ENCODE measurements at regions not wholly inside any gene's neighbourhood (a gene's known extent, or its start where the extent isn't known, plus 50 kb on each side); places are given as distances from the start of the nearest gene placed in this dataset.
A peak's percentile ranks its signal among the peaks of the same experiment; 100 is the strongest.

- ATAC-seq (peak; percentile 16 to 65), DNase-seq (ENCODE audit: low spot score) (no peak)
- Mint-ChIP-seq H3K27ac (peak overlapping the region in 1 of 2 donors; percentile 27), H3K27me3 (peaks cover 36 to 41% of the 10 kb centered on the region in 2 donors), H3K36me3 (no peaks in the 10 kb centered on the region), H3K4me3 (peak overlapping the region; percentile 46), H3K9me3 (no peaks in the 10 kb centered on the region), H3K4me1 (ENCODE audit: low read depth in 2 of 2) (peaks cover 7 to 10% of the 10 kb centered on the region in 2 donors)
These were observed 101.7 kb upstream of the TPM1 start for GRCh38 chr15:62940755-62941361.

DNA sequence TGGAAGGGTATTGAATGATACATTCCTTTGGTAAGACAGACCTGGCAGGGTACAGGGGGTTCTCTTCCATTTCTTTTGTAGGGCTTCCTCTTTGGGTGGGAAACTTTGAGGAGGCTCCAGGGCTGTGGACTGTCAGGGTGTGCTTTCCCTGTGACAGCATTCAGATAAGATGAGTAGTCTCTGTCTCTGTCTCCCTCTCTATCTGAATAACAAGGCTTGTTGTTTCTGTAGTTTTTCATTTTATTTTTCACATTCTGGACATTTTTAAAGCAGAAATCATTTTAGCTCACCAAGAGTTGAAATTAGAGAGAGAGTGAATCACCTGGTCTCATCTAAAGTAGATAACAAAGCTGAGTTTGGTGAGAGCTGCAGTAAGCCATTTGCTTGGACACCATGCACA is 100.8 kb upstream of the TPM1 start:
- Mint-ChIP-seq H3K9me3 (no peaks in the 10 kb centered on the region), H3K36me3 (no peaks in the 10 kb centered on the region), H3K27ac (peak overlapping the region in 1 of 2 donors; percentile 27), H3K4me1 (ENCODE audit: low read depth in 2 of 2) (peaks cover 5 to 8% of the 10 kb centered on the region in 2 donors), H3K27me3 (peaks cover 33 to 36% of the 10 kb centered on the region in 2 donors), H3K4me3 (no peak overlapping the region)
- ATAC-seq, result no peak
- DNase-seq (ENCODE audit: low spot score), result no peak

DNA sequence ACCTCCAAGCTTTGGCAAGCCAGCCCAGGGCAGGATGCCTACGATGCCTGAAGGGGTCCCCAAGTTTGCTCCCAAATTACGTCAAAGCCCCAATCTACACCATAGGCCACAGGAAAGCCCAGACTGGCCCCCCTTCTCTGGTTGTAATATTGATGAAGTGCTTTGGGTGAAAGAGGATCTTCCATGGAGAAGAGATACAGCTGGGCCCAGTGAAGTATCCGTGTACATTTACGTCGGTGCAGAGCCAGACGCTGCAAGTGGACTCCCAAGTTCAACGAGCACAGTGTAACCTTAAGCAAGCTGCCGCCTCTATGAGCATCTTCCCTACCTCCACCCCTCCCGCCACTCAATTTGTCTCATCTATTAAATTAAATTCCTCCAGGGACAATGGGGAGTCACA is 100.1 kb upstream of the TPM1 start:
- H3K4me1 Mint-ChIP-seq (ENCODE audit: low read depth in 2 of 2), result peaks cover 5 to 8% of the 10 kb centered on the region in 2 donors
- H3K27ac Mint-ChIP-seq, result no peak overlapping the region
- no peaks in the 10 kb centered on the region for H3K36me3 Mint-ChIP-seq
- H3K9me3 Mint-ChIP-seq, result no peaks in the 10 kb centered on the region
- no peak overlapping the region for H3K4me3 Mint-ChIP-seq
- ATAC-seq (no peak), DNase-seq (ENCODE audit: low spot score) (no peak)
- H3K27me3 Mint-ChIP-seq, result peaks cover 34 to 37% of the 10 kb centered on the region in 2 donors

- no peaks in the 10 kb centered on the region for H3K36me3 Mint-ChIP-seq
- peaks cover 46 to 56% of the 10 kb centered on the region in 2 donors for H3K27me3 Mint-ChIP-seq
- H3K4me1 Mint-ChIP-seq (ENCODE audit: low read depth in 2 of 2), result peaks cover 4 to 5% of the 10 kb centered on the region in 2 donors
- DNase-seq (ENCODE audit: low spot score), result no peak
- ATAC-seq, result no peak
- no peak overlapping the region for H3K27ac Mint-ChIP-seq
- H3K4me3 Mint-ChIP-seq, result no peak overlapping the region
- no peaks in the 10 kb centered on the region for H3K9me3 Mint-ChIP-seq
These were observed 97.5 kb upstream of the TPM1 start for GRCh38 chr15:62945063-62945462.

- H3K4me3 Mint-ChIP-seq, result no peak overlapping the region
- no peak overlapping the region for H3K27ac Mint-ChIP-seq
- H3K36me3 Mint-ChIP-seq, result no peaks in the 10 kb centered on the region
- DNase-seq (ENCODE audit: low spot score) (no peak), ATAC-seq (no peak)
- no peaks in the 10 kb centered on the region for H3K9me3 Mint-ChIP-seq
- peaks cover 1 to 4% of the 10 kb centered on the region in 2 donors for H3K4me1 Mint-ChIP-seq (ENCODE audit: low read depth in 2 of 2)
- peaks cover 48 to 52% of the 10 kb centered on the region in 2 donors for H3K27me3 Mint-ChIP-seq
These were observed 96.8 kb upstream of the TPM1 start for GRCh38 chr15:62945760-62946159.

DNA sequence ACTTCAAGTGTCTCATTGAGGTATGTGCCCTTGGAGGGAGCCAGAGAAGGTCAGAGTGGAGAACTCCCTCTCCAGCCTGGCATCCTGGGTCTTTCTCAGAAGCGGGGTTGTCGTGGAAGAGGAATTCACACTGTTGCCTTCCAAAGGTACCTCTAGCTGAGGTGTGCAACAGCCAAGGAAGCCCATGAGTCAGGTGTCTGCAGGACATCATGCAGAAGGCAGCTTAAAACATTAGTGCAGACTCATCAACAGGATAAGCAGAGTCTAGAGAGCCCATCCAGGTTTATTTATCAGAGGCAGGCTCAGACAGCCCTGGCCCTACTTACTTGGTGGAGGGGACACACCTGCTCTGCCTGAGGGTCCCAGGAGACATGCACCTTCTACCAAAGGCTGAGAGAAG is 95.6 kb upstream of the TPM1 start:
- Mint-ChIP-seq H3K4me3 (no peak overlapping the region), H3K4me1 (ENCODE audit: low read depth in 2 of 2) (no peaks in the 10 kb centered on the region), H3K36me3 (no peaks in the 10 kb centered on the region), H3K27me3 (peaks cover 48 to 51% of the 10 kb centered on the region in 2 donors), H3K9me3 (no peaks in the 10 kb centered on the region), H3K27ac (no peak overlapping the region)
- ATAC-seq (no peak), DNase-seq (ENCODE audit: low spot score) (no peak)

GRCh38 chr15:62950462-62950931 is 92.0 kb upstream of the TPM1 start:
- H3K9me3 Mint-ChIP-seq, result no peaks in the 10 kb centered on the region
- peaks cover 47 to 60% of the 10 kb centered on the region in 2 donors for H3K27me3 Mint-ChIP-seq
- H3K4me3 Mint-ChIP-seq, result no peak overlapping the region
- no peak overlapping the region for H3K27ac Mint-ChIP-seq
- H3K4me1 Mint-ChIP-seq (ENCODE audit: low read depth in 2 of 2), result no peaks in the 10 kb centered on the region
- no peak for DNase-seq (ENCODE audit: low spot score)
- ATAC-seq, result no peak
- no peaks in the 10 kb centered on the region for H3K36me3 Mint-ChIP-seq

GRCh38 chr15:62951481-62951880 is 91.1 kb upstream of the TPM1 start:
- Mint-ChIP-seq H3K36me3 (no peaks in the 10 kb centered on the region), H3K4me1 (ENCODE audit: low read depth in 2 of 2) (peaks cover 0 to 1% of the 10 kb centered on the region in 2 donors), H3K9me3 (no peaks in the 10 kb centered on the region), H3K27me3 (peaks cover 48 to 64% of the 10 kb centered on the region in 2 donors), H3K27ac (no peak overlapping the region), H3K4me3 (no peak overlapping the region)
- no peak for ATAC-seq
- no peak for DNase-seq (ENCODE audit: low spot score)

GRCh38 chr15:62953021-62953420 is 89.5 kb upstream of the TPM1 start:
- DNase-seq (ENCODE audit: low spot score) (no peak), ATAC-seq (no peak)
- Mint-ChIP-seq H3K4me1 (ENCODE audit: low read depth in 2 of 2) (peaks cover 0 to 7% of the 10 kb centered on the region in 2 donors), H3K9me3 (no peaks in the 10 kb centered on the region), H3K27me3 (peaks cover 43 to 60% of the 10 kb centered on the region in 2 donors), H3K4me3 (no peak overlapping the region), H3K36me3 (no peaks in the 10 kb centered on the region), H3K27ac (no peak overlapping the region)

GRCh38 chr15:62953496-62954045 is 89.0 kb upstream of the TPM1 start:
- Mint-ChIP-seq H3K27me3 (peaks cover 38 to 54% of the 10 kb centered on the region in 2 donors), H3K9me3 (no peaks in the 10 kb centered on the region), H3K4me1 (ENCODE audit: low read depth in 2 of 2) (peaks cover 0 to 7% of the 10 kb centered on the region in 2 donors), H3K36me3 (no peaks in the 10 kb centered on the region), H3K4me3 (no peak overlapping the region), H3K27ac (no peak overlapping the region)
- ATAC-seq (no peak), DNase-seq (ENCODE audit: low spot score) (no peak)

DNA sequence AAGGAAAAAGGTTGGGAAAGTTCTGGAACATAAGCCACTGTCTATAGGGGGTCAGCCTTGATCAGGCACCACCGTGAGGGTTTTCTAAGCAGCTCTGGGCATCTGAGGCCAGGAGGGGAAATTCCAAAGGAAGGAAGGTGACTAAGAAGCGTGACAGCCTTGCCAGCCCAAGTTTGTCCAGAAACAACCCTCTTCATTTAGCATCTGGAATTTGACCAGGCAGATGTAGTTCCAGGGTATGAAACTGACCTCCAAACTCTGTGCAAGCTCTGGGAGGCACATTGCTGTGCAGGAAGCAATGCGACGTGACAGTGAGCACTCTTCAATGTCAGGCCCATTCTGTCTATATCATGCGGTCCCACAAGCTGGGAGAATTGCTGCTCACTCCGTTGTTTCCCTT is 85.4 kb upstream of the TPM1 start:
- peaks cover 14 to 26% of the 10 kb centered on the region in 2 donors for H3K27me3 Mint-ChIP-seq
- no peak overlapping the region for H3K4me3 Mint-ChIP-seq
- no peak overlapping the region for H3K27ac Mint-ChIP-seq
- no peaks in the 10 kb centered on the region for H3K9me3 Mint-ChIP-seq
- ATAC-seq, result no peak
- DNase-seq (ENCODE audit: low spot score), result no peak
- peaks cover 0 to 7% of the 10 kb centered on the region in 2 donors for H3K4me1 Mint-ChIP-seq (ENCODE audit: low read depth in 2 of 2)
- H3K36me3 Mint-ChIP-seq, result no peaks in the 10 kb centered on the region

DNA sequence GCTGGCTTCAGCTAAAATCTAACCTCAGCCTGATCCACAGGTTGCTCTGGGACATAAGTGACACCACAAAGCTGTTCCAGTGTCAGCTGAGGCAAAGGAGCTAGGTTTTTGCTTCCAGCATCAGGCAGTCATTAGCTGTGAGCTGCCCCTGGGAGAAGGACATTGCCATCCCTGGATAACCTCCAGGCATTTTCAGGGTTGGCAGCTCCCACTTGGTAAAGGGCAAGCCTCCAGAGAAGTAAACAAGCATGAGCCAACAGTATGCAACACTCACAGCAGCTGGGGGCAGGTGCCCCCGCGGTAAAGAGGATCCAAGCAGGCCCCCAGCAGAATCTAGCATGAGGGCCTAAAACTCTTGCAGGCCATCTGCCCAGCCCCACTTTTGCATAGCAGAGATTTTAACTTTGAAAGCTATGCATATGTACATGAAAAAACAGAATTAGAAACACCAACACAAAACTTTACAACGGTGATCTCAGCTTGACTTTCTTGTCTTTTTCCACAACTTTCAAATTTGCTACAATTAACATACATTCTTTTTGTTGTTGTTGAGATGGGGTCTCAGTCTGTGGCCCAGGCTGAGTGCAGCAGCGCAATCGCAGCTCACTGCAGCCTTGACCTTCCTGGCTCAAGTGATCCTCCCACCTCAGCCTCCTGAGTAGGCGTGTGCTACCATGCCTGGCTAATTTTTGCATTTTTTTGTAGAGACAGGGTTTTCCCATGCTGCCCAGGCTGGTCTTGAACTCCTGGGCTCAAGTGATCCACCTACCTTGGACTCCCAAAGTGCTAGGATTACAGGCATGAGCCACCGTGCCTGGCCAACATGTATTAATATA is 83.8 kb upstream of the TPM1 start:
- Mint-ChIP-seq H3K27ac (no peak overlapping the region), H3K9me3 (no peaks in the 10 kb centered on the region), H3K27me3 (peaks cover 4 to 11% of the 10 kb centered on the region in 2 donors), H3K36me3 (no peaks in the 10 kb centered on the region), H3K4me1 (ENCODE audit: low read depth in 2 of 2) (peaks cover 0 to 7% of the 10 kb centered on the region in 2 donors), H3K4me3 (no peak overlapping the region)
- DNase-seq (ENCODE audit: low spot score), result no peak
- ATAC-seq, result no peak

DNA sequence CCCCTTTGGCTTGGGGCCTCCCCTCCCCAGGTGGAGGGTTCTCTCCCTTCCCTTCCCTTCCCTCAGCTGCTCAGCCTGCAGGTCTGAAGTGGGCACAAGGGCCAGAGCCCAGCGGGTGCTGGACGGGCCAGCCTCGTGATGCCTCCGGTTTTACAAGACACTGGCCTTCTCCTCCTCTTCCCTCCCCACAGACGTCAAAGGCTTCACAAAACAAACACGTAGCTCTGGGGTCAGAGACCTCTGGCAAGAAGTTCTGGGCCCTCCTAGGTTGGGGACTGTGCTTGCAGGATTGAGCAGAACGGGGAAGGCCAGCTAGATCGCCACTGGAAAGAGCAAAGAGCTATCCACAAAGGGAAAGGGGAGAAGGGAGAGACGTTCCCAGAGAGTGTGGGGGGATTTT is 81.4 kb upstream of the TPM1 start:
- Mint-ChIP-seq H3K27ac (no peak overlapping the region), H3K4me1 (ENCODE audit: low read depth in 2 of 2) (peaks cover 0 to 7% of the 10 kb centered on the region in 2 donors), H3K27me3 (peaks cover 4 to 7% of the 10 kb centered on the region in 2 donors), H3K9me3 (no peaks in the 10 kb centered on the region), H3K36me3 (no peaks in the 10 kb centered on the region), H3K4me3 (no peak overlapping the region)
- ATAC-seq (no peak), DNase-seq (ENCODE audit: low spot score) (no peak)

Measured in natural killer cell treated with Interleukin-12 subunit alpha and Interleukin-12 subunit beta and Interleukin-15 and Interleukin-18, amount 100 ng/mL, for 72 hours (primary cell).